IPS-11a (cell line): ENCODE measurements at regions not wholly inside any gene's neighbourhood (a gene's known extent, or its start where the extent isn't known, plus 50 kb on each side); places are given as distances from the start of the nearest gene placed in this dataset.

Experiments used
- H3K4me3 ChIP-seq: one replicate; pipeline ENCODE4 v1.5.1; 2013; ENCODE audit warnings: low read depth, low read length, control low read depth

DNA sequence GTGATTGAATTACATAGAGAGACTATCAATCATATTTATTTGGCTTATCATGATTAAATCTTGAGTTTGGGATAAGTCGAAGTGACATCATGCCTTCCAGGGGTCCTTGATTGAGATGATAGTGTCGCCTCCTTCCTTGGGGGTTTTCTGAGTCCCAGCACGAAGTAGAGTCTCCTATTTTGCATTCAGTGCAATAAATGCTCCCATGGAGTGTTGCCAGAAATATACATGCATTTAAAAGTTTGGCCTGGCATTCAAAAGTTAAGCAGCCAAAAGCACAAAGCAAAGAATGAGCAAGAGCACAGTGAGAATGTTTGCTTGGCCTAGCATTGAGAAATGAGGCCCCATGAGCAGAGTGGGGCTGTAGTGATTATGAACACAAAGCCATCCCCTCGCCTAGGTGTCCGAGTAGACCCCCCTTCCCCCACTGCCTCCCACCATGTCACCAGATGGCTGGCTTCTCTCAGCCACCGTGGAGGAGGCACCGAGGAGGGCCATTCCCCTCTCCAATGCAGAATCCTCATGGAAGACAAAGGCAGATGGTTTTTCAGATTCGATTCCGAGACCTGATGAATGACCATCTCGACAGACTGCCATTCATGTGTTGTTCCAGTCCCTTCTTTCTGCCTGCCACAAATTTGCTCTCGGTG, 58.8 kb upstream of the UBL3 start:
- H3K4me3 ChIP-seq: no peak overlapping the region

DNA sequence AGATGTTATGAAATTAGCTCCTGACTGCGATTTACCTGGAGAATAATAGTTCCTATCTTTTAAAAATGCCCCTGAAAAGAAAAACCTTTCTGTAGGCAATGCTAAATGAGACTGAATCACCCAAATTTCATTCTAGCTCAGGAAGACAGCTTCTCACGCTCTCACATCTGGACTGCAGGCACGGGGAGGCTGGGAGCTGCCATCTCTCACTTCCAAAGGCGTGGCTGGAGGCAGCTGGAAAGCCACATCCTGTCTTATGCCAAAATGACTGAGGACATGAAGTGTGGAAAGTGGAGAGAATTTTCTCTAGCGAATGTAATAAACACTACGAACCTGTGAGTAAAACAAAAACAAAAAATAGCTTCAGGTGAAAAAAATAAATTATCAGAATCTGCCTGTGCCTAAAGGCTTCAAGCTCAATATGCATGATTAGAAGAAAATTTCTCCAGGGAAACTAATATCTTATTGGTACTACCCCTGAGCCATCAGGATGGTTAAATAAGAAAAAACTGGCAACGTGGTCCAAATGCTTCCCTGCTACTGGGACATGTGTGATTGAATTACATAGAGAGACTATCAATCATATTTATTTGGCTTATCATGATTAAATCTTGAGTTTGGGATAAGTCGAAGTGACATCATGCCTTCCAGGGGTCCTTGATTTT, 58.1 kb upstream of the UBL3 start:
- H3K4me3 ChIP-seq: no peak overlapping the region

DNA sequence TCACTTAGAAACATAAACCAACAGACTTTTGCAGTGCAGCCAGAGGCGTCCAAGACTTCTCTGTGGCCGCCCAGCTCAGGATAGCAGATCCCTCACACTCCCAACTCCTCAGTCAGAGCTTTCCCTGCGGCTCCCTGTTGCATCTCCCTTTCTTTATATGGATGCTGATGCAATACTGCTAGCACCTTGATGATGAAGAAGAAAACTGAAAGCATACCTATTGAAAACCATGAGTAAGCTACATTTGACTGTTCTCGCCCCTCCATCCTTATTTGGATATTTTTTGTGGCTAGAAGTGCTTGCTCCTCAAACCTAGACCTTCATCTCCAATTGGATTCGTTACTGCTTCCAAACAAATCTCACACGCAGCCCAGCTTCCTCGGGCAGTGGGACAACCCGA, 57.3 kb upstream of the UBL3 start:
- no peak overlapping the region for H3K4me3 ChIP-seq

DNA sequence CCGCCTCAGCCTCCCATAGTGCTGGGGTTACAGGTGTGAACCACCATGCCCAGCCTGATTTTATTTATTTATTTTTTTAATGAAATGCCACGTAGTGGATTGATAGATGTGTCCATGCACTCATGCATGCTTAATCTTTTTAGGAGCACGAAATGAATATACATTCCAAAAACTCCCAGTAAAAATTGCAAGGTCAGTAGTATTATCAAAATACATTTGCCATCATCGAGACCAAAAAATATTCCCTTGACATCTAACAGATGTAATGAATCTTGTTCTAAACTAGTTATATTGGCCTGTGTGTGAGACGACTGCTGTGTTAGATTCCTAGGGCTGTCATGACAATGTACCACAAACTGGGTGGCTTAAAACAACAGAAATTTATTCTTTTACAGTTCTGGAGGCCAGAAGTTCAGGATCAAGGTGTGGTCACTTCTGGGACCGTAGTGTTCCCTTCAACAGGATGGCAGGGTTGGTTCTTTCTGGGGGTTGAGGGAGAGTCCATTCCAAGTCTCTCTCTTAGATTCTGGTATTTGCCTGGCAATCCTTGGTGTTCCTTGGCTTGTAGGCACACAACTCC, 56.1 kb upstream of the UBL3 start:
- H3K4me3 ChIP-seq: no peak overlapping the region

DNA sequence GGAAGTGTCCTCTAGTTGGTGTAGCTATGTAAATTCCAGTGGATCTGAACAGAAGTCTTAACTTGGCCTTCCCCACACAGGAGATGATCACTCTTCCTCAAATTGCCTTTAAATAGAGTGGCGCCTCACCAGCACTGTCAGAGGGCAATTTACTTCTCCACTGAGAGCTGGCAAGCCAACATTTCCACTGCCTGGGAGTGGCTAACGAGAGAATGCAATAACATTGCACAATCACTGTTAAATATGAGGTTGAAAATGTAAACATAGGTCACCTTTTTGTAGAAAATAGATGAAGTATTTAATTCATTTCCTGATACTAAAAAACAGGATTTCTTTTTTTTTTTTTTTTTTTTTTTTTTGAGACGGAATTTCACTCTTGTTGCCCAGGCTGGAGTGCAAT, 55.4 kb upstream of the UBL3 start:
- no peak overlapping the region for H3K4me3 ChIP-seq

DNA sequence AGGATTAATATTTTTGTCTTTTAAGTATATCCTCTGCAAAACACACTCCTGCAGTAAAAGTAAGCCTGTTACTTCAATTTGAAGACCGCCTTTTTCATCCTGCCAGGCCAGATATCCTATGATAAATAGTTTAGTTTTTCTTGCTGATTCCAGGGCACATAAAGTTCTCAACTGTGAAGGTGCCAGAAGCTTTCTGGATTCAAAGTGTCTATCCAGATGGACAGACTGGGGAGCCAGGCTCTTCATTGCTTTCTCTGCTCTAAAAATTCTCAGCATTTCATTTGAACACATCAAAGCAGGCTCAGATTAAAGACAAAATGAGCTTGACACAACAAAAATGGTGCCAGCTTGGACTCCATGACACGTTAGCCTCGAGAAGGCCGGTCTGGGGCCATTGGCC, 53.6 kb upstream of the UBL3 start:
- no peak overlapping the region for H3K4me3 ChIP-seq

DNA sequence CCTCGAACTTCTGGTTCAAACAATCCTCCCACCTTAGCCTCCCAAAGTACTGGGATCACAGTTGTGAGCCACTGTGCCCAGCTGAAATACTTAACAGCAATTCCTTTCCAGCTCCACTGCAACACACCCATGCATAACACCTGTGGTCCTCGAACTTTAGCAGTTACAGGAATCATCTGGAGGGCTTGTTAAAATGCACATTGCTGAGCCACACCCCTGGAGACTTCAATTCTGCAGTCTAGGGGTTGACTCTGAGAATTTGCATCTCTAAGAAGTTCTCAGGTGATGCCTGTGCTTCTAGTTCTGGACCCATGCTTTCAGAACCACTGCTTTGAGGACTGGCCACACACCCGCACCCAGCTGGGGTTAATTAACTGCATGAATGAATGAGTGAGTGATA, 53.1 kb upstream of the UBL3 start:
- no peak overlapping the region for H3K4me3 ChIP-seq

DNA sequence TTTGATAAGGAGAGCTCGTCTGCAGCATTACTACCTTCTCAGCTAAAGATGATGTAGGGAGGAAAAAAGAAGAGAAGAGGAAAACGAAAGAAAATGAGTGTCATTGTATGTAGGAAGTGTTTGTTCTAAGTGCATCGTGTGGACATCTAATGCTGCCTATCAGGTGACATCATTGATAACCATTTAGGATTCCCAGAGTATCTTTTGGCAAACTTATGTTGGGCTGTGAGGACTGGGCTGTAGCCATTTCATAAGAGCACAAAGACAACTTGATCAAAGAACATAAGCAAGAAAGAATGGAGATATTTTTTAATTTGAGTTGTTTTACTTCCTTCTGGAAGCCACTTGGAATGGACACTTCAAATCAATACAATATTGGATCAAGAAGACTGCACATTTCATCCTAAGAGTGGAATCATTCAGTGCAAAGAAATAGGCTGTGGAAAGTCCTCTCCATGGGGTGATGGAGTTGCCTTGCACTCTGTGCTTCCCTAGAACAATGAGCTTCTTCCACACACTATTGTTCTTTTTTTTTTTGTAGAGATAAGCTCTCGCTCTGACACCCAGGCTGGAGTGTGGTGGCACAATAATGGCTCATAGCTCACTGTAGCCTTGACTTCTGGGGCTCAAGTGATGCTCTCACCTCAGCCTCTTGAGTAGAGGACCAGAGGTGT, 52.4 kb upstream of the UBL3 start:
- no peak overlapping the region for H3K4me3 ChIP-seq

DNA sequence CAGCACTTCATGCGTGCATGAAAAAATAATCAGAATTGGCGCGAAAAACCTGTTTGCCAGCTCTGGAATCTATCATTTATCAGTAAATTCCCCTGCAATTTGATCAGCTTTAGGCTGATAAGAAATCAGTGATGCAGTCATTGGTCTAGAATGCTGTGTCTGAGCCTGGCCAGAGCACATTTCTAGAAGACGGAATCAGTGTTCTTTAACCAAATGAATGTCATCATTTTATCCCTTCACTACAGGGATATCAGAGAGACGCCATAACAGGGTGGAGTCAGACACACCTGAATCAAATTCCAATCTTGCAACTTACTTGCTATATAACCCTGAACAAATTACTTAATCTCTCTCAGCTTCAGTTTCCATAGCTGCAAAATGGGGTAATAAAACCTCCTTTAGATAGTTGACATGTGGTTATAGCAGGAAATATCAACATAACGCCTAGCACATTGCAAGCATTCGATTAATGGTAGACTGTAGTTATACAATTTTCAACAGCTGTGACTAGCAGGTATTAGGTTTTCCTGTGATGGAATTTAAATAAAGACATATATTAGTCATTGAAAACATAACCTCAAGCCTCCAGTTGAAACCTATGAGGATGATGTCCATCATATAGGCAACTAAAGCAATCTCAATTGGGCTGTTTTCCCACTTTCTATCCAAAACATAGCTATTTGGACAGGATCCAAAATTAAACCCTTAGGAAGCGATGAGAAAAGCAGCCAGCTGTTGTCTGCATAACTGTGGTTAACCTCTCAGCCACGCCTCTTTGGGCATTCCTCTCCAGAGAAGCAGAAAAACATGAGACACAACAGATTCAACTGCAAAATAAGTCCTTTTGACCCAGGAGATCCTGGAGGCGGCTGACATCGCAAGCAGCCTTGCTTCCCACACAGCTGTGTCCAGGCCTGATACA, 51.6 kb upstream of the UBL3 start:
- no peak overlapping the region for H3K4me3 ChIP-seq
